WTC11 (cell line): ENCODE measurements at regions not wholly inside any gene's neighbourhood (a gene's known extent, or its start where the extent isn't known, plus 50 kb on each side); places are given as distances from the start of the nearest gene placed in this dataset.

Experiments
- ATAC-seq: fragments of 200-7000 bp; cut with Tn5 transposase; 2 replicates; pipeline ENCODE4 v1.10.0; 2021; ENCODE audit warnings: mild to moderate bottlenecking, moderate library complexity
- CTCF ChIA-PET: fragments of 300-600 bp; sonication (Branson Sonifier 250); formaldehyde crosslinking; loops from one replicate; lab custom pipeline; 2021; ENCODE audit warnings: antibody characterized with exemption; lab: Charles Lee
- POLR2A ChIA-PET: fragments of 350-600 bp; sonication (Branson Sonifier 250); formaldehyde crosslinking; loops from one replicate; lab custom pipeline; 2021; ENCODE audit warnings: antibody characterized with exemption; lab: Charles Lee
- DNase-seq: peaks from one replicate; pipeline ENCODE4 v3.0.0; 2021; ENCODE audit warnings: low spot score
- H3K27ac Mint-ChIP-seq: 2 replicates; pipeline ENCODE4 v1.8.0; 2021; ENCODE audit warnings: mixed read lengths
- H3K27me3 Mint-ChIP-seq: 2 replicates; pipeline ENCODE4 v1.8.0; 2021; ENCODE audit warnings: low read depth, mild to moderate bottlenecking, moderate library complexity, mixed read lengths
- H3K36me3 Mint-ChIP-seq: 2 replicates; pipeline ENCODE4 v1.8.0; 2021; ENCODE audit warnings: mixed read lengths
- H3K4me1 Mint-ChIP-seq: 2 replicates; pipeline ENCODE4 v1.8.0; 2022; ENCODE audit warnings: mixed read lengths
- H3K4me3 Mint-ChIP-seq: 2 replicates; pipeline ENCODE4 v1.8.0; 2021; ENCODE audit warnings: mild to moderate bottlenecking, moderate library complexity, mixed read lengths
- H3K9me3 Mint-ChIP-seq: 2 replicates; pipeline ENCODE4 v1.8.0; 2021; ENCODE audit warnings: mixed read lengths
- ATF1 ChIP-seq: sonication (generic); formaldehyde crosslinking; IDR thresholded peaks from 2 replicates; pipeline ENCODE4 v1.8.1; 2023; ENCODE audit warnings: mild to moderate bottlenecking, moderate library complexity, missing genetic modification reagents
- CBFB ChIP-seq: sonication (generic); formaldehyde crosslinking; IDR thresholded peaks from 2 replicates; pipeline ENCODE4 v1.8.1; 2022; ENCODE audit warnings: mild to moderate bottlenecking, low read depth, missing genetic modification reagents
- CREM ChIP-seq: sonication (generic); formaldehyde crosslinking; IDR thresholded peaks from 2 replicates; pipeline ENCODE4 v1.8.1; 2022; ENCODE audit warnings: mild to moderate bottlenecking, missing genetic modification reagents, moderate library complexity
- ELF4 ChIP-seq: sonication (generic); formaldehyde crosslinking; IDR thresholded peaks from 2 replicates; pipeline ENCODE4 v1.8.1; 2022; ENCODE audit warnings: low read depth, mild to moderate bottlenecking, moderate library complexity, missing genetic modification reagents
- EMX1 ChIP-seq: fragments of 250-450 bp; sonication (Bioruptor Pico); IDR thresholded peaks from 2 replicates; pipeline ENCODE4 v1.8.0; 2021; ENCODE audit warnings: mild to moderate bottlenecking
- FOXJ3 ChIP-seq: sonication (generic); formaldehyde crosslinking; IDR thresholded peaks from 2 replicates; pipeline ENCODE4 v1.9.0; 2021; ENCODE audit warnings: missing genetic modification reagents, mild to moderate bottlenecking, borderline replicate concordance
- FOXK1 ChIP-seq: sonication (generic); formaldehyde crosslinking; IDR thresholded peaks from 2 replicates; pipeline ENCODE4 v1.8.0; 2022; ENCODE audit warnings: mild to moderate bottlenecking, moderate library complexity, missing genetic modification reagents
- GTF2I ChIP-seq: fragments of 250-450 bp; sonication (Bioruptor Pico); conservative IDR thresholded peaks from 2 replicates; pipeline ENCODE4 v1.4.0; 2021; ENCODE audit warnings: mild to moderate bottlenecking
- JUN ChIP-seq: sonication (generic); formaldehyde crosslinking; IDR thresholded peaks from 2 replicates; pipeline ENCODE4 v1.8.0; 2023; ENCODE audit warnings: mild to moderate bottlenecking, missing genetic modification reagents
- NFATC4 ChIP-seq: fragments of 250-450 bp; sonication (Bioruptor Pico); IDR thresholded peaks from 2 replicates; pipeline ENCODE4 v1.9.0; 2021; ENCODE audit warnings: mild to moderate bottlenecking
- NR3C1 ChIP-seq: sonication (generic); formaldehyde crosslinking; conservative IDR thresholded peaks from 2 replicates; pipeline ENCODE4 v1.8.1; 2023; ENCODE audit warnings: low read depth, mild to moderate bottlenecking, missing genetic modification reagents
- RORB ChIP-seq: fragments of 250-450 bp; sonication (Bioruptor Pico); IDR thresholded peaks from 2 replicates; pipeline ENCODE4 v1.9.0; 2021; ENCODE audit warnings: mild to moderate bottlenecking
- SMAD4 ChIP-seq: sonication (generic); formaldehyde crosslinking; IDR thresholded peaks from 2 replicates; pipeline ENCODE4 v1.8.0; 2022; ENCODE audit warnings: mild to moderate bottlenecking, missing genetic modification reagents
- ZNF232 ChIP-seq: sonication (generic); formaldehyde crosslinking; IDR thresholded peaks from 2 replicates; pipeline ENCODE4 v1.8.0; 2022; ENCODE audit warnings: mild to moderate bottlenecking, missing genetic modification reagents
- ZNF317 ChIP-seq: sonication (generic); formaldehyde crosslinking; IDR thresholded peaks from 2 replicates; pipeline ENCODE4 v1.8.1; 2023; ENCODE audit warnings: low read depth, mild to moderate bottlenecking, moderate library complexity, missing genetic modification reagents, borderline replicate concordance
- ZNF671 ChIP-seq: fragments of 250-450 bp; sonication (Bioruptor Pico); IDR thresholded peaks from 2 replicates; pipeline ENCODE4 v1.8.0; 2021; ENCODE audit warnings: mild to moderate bottlenecking
- TF ChIP-seq, protein P1 (sequence below): fragments of 250-450 bp; sonication (Bioruptor Pico); conservative IDR thresholded peaks from 2 replicates; pipeline ENCODE4 v1.9.0; 2021; ENCODE audit warnings: mild to moderate bottlenecking
- TF ChIP-seq, protein P2 (sequence below): sonication (generic); formaldehyde crosslinking; IDR thresholded peaks from 2 replicates; pipeline ENCODE4 v1.8.1; 2022; ENCODE audit warnings: low read depth, missing genetic modification reagents, borderline replicate concordance
- TF ChIP-seq, protein P3 (sequence below): sonication (generic); formaldehyde crosslinking; IDR thresholded peaks from 2 replicates; pipeline ENCODE4 v1.8.0; 2023; ENCODE audit warnings: missing genetic modification reagents
- TF ChIP-seq, protein P4 (sequence below): sonication (generic); formaldehyde crosslinking; IDR thresholded peaks from 2 replicates; pipeline ENCODE4 v1.8.0; 2023; ENCODE audit warnings: missing genetic modification reagents, mild to moderate bottlenecking, borderline replicate concordance
- TF ChIP-seq, protein P5 (sequence below): fragments of 250-450 bp; sonication (Bioruptor Pico); IDR thresholded peaks from 2 replicates; pipeline ENCODE4 v1.9.0; 2021; ENCODE audit warnings: mild to moderate bottlenecking
- TF ChIP-seq, protein P6 (sequence below): fragments of 250-450 bp; sonication (Bioruptor Pico); IDR thresholded peaks from 2 replicates; pipeline ENCODE4 v1.8.0; 2021; ENCODE audit warnings: mild to moderate bottlenecking
- TF ChIP-seq, protein P7 (sequence below): sonication (generic); formaldehyde crosslinking; IDR thresholded peaks from 2 replicates; pipeline ENCODE4 v1.8.1; 2022; ENCODE audit warnings: mild to moderate bottlenecking, moderate library complexity, missing genetic modification reagents

DNA sequence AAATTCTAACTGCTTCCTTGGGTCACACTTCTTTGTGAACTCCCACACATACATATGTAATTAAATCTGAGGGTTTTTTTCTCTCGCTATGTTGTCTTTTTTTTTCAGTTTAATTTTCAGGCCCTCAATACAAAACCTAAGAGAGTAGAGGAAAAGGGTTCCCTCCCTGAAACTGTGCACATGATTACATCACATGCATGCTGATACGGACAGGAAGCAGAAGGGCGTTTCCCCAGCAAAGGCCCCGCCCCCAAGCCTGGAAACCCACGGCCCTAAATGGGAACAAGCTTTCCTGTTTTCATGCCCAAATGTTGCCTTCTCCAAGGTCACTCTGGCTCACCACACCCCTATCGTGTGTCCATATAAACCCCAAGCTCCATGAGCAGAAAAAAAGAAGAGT lies 115.4 kb downstream of the TEX36 start:
- H3K36me3 Mint-ChIP-seq, result peaks cover 11% of the 10 kb centered on the region
- H3K27ac Mint-ChIP-seq, result no peak overlapping the region
- H3K4me3 Mint-ChIP-seq, result no peak overlapping the region
- TF ChIP-seq GTF2I (no peak), ZNF232 (no peak), FOXJ3 (no peak), FOXK1 (CRISPR knock-in tag) (no peak)
- TF ChIP-seq, protein P1, sequence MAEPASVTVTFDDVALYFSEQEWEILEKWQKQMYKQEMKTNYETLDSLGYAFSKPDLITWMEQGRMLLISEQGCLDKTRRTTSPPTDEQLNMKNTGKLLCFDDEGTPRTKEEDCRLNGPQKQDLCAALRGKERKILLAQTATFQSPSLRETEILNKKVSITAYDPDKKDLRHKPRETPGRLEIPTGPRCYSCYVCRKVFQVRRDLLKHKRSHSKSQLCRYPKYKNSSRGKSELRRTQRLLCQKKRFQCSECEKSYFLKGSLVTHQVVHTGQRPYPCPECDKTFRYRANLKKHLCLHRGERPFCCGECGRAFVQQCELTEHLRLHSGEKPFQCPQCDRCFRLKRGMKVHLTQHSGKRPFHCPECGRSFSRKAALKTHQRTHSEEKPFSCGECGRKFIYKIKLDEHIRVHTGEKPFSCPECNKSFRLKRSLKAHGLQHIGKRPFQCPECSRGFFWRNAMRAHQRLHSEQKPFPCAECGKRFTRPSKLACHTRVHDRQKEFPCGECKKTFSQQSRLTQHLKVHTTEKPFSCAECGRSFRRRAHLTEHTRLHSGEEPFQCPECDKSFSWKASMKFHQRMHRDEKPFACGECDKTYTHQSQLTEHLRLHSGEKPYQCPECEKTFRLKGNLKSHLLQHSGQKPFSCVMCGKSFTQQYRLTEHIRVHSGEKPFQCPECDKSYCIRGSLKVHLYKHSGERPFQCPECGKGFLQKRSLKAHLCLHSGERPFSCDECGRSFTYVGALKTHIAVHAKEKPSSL (CRISPR knock-in tag), result no peak
- TF ChIP-seq, protein P2, sequence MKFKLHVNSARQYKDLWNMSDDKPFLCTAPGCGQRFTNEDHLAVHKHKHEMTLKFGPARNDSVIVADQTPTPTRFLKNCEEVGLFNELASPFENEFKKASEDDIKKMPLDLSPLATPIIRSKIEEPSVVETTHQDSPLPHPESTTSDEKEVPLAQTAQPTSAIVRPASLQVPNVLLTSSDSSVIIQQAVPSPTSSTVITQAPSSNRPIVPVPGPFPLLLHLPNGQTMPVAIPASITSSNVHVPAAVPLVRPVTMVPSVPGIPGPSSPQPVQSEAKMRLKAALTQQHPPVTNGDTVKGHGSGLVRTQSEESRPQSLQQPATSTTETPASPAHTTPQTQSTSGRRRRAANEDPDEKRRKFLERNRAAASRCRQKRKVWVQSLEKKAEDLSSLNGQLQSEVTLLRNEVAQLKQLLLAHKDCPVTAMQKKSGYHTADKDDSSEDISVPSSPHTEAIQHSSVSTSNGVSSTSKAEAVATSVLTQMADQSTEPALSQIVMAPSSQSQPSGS, result no peak
- DNase-seq, result no peak
- ChIA-PET POLR2A (no interaction called here), CTCF (interaction anchor here (1.1 kb wide), 1 partner anchor 119 kb away, joined by 3 read pairs; no protein-coding TSS in a partner anchor)
- H3K27me3 Mint-ChIP-seq, result peaks cover 2% of the 10 kb centered on the region; the same call in 1 of the 2 replicates
- peaks cover 42% of the 10 kb centered on the region for H3K9me3 Mint-ChIP-seq
- no peaks in the 10 kb centered on the region for H3K4me1 Mint-ChIP-seq
- no peak for ATAC-seq

DNA sequence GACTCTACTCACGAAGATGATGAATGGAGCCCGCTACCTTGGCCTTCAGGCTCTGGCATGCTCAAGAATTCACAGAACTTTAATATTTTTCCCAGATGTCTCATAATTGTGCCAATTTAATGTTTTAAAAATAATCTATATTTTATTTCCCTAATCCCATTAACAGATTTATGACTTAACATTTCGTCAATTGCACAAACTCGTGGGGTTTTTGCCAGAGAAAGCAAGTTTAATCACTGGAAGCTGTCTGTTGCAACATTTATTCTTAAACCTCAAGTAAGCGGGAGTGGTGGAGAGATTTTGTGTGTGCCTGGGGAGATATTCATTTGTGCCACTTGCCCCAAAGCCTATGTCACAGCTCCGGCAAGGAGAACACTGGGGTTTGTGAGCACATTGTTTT lies 117.9 kb downstream of the TEX36 start:
- ChIA-PET POLR2A (no interaction called here), CTCF (interaction anchor here (1.6 kb wide), 1 partner anchor 43 kb away, joined by 5 read pairs; no protein-coding TSS in a partner anchor)
- TF ChIP-seq ZNF232, result no peak
- TF ChIP-seq JUN, result no peak
- TF ChIP-seq RORB, result no peak
- no peak for TF ChIP-seq CBFB (CRISPR knock-in tag)
- TF ChIP-seq, protein P3, sequence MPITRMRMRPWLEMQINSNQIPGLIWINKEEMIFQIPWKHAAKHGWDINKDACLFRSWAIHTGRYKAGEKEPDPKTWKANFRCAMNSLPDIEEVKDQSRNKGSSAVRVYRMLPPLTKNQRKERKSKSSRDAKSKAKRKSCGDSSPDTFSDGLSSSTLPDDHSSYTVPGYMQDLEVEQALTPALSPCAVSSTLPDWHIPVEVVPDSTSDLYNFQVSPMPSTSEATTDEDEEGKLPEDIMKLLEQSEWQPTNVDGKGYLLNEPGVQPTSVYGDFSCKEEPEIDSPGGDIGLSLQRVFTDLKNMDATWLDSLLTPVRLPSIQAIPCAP (CRISPR knock-in tag), result no peak
- TF ChIP-seq CREM, result no peak
- no peak for TF ChIP-seq ZNF317
- TF ChIP-seq NR3C1, result no peak
- TF ChIP-seq EMX1 (CRISPR knock-in tag), result no peak
- no peak for TF ChIP-seq ZNF671 (CRISPR knock-in tag)
- TF ChIP-seq, protein P4, sequence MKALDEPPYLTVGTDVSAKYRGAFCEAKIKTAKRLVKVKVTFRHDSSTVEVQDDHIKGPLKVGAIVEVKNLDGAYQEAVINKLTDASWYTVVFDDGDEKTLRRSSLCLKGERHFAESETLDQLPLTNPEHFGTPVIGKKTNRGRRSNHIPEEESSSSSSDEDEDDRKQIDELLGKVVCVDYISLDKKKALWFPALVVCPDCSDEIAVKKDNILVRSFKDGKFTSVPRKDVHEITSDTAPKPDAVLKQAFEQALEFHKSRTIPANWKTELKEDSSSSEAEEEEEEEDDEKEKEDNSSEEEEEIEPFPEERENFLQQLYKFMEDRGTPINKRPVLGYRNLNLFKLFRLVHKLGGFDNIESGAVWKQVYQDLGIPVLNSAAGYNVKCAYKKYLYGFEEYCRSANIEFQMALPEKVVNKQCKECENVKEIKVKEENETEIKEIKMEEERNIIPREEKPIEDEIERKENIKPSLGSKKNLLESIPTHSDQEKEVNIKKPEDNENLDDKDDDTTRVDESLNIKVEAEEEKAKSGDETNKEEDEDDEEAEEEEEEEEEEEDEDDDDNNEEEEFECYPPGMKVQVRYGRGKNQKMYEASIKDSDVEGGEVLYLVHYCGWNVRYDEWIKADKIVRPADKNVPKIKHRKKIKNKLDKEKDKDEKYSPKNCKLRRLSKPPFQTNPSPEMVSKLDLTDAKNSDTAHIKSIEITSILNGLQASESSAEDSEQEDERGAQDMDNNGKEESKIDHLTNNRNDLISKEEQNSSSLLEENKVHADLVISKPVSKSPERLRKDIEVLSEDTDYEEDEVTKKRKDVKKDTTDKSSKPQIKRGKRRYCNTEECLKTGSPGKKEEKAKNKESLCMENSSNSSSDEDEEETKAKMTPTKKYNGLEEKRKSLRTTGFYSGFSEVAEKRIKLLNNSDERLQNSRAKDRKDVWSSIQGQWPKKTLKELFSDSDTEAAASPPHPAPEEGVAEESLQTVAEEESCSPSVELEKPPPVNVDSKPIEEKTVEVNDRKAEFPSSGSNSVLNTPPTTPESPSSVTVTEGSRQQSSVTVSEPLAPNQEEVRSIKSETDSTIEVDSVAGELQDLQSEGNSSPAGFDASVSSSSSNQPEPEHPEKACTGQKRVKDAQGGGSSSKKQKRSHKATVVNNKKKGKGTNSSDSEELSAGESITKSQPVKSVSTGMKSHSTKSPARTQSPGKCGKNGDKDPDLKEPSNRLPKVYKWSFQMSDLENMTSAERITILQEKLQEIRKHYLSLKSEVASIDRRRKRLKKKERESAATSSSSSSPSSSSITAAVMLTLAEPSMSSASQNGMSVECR, result no peak
- TF ChIP-seq, protein P5, sequence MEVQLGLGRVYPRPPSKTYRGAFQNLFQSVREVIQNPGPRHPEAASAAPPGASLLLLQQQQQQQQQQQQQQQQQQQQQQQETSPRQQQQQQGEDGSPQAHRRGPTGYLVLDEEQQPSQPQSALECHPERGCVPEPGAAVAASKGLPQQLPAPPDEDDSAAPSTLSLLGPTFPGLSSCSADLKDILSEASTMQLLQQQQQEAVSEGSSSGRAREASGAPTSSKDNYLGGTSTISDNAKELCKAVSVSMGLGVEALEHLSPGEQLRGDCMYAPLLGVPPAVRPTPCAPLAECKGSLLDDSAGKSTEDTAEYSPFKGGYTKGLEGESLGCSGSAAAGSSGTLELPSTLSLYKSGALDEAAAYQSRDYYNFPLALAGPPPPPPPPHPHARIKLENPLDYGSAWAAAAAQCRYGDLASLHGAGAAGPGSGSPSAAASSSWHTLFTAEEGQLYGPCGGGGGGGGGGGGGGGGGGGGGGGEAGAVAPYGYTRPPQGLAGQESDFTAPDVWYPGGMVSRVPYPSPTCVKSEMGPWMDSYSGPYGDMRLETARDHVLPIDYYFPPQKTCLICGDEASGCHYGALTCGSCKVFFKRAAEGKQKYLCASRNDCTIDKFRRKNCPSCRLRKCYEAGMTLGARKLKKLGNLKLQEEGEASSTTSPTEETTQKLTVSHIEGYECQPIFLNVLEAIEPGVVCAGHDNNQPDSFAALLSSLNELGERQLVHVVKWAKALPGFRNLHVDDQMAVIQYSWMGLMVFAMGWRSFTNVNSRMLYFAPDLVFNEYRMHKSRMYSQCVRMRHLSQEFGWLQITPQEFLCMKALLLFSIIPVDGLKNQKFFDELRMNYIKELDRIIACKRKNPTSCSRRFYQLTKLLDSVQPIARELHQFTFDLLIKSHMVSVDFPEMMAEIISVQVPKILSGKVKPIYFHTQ (CRISPR knock-in tag), result no peak
- no peak for TF ChIP-seq ELF4
- no peak for TF ChIP-seq SMAD4 (CRISPR knock-in tag)
- TF ChIP-seq, protein P6, sequence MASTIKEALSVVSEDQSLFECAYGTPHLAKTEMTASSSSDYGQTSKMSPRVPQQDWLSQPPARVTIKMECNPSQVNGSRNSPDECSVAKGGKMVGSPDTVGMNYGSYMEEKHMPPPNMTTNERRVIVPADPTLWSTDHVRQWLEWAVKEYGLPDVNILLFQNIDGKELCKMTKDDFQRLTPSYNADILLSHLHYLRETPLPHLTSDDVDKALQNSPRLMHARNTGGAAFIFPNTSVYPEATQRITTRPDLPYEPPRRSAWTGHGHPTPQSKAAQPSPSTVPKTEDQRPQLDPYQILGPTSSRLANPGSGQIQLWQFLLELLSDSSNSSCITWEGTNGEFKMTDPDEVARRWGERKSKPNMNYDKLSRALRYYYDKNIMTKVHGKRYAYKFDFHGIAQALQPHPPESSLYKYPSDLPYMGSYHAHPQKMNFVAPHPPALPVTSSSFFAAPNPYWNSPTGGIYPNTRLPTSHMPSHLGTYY (CRISPR knock-in tag), result no peak
- TF ChIP-seq, protein P7, sequence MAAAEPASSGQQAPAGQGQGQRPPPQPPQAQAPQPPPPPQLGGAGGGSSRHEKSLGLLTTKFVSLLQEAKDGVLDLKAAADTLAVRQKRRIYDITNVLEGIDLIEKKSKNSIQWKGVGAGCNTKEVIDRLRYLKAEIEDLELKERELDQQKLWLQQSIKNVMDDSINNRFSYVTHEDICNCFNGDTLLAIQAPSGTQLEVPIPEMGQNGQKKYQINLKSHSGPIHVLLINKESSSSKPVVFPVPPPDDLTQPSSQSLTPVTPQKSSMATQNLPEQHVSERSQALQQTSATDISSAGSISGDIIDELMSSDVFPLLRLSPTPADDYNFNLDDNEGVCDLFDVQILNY (CRISPR knock-in tag), result no peak
- no peak for TF ChIP-seq ATF1 (CRISPR knock-in tag)
- TF ChIP-seq FOXK1 (CRISPR knock-in tag), result no peak
- TF ChIP-seq NFATC4 (CRISPR knock-in tag), result no peak
- Mint-ChIP-seq H3K27ac (no peak overlapping the region), H3K4me3 (no peak overlapping the region), H3K27me3 (peaks cover 2% of the 10 kb centered on the region; the same call in 1 of the 2 replicates), H3K9me3 (peaks cover 52% of the 10 kb centered on the region), H3K4me1 (no peaks in the 10 kb centered on the region), H3K36me3 (peaks cover 11% of the 10 kb centered on the region)
- DNase-seq (no peak), ATAC-seq (no peak)
